ENCODE measurements at regions not wholly inside any gene's neighbourhood (a gene's known extent, or its start where the extent isn't known, plus 50 kb on each side); places are given as distances from the start of the nearest gene placed in this dataset.
"Not testable (repeated sequence)": the region's sequence is repeated elsewhere in the genome, so short reads cannot be mapped to it uniquely, and the experiment has no call there.

GRCh38 chr6:101013612-101014195 is 132.6 kb upstream of the ASCC3 start:
- DNase-seq (ENCODE audit: low read depth): no peak

GRCh38 chr6:101015541-101015940 is 134.4 kb upstream of the ASCC3 start:
- no peak for DNase-seq (ENCODE audit: low read depth)

DNA sequence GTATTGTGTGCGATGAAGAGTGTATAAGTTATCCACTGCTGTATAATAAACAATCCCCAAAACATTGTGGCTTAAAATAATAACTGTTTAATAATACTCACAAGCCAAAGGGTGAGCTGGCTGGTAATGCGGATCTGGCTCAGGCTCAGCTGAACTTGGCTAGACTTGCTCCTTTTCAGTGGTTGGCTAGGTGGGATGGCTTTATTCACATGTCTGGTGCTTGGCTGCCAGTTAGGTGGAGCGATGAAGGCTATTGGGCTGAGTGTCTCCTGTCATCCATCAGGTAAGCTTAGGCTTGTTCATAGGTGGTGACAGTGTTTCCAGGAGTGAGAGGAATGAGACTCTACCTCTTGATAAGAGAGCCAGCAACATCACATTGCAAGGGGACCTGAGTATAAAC is 135.0 kb upstream of the ASCC3 start:
- DNase-seq (ENCODE audit: low read depth): no peak

DNA sequence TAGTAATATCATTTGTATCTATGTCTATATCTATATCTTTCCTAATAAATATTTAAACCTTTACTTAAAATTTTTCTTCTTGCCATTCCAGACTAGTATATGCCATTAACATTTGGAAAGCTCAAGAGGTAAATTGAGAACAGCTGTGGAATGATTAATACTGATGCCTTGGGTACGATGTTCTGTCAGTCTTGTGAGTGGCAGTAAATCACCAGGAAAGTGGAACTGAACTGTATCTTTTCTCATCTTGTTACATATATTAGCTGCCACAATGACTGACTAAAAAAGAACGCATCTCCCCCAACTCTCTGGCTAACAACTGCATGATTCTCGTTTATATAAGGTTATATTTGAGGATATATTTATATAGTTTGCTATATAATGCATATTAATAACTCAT is 137.0 kb upstream of the ASCC3 start:
- no peak for DNase-seq (ENCODE audit: low read depth)

- no peak for DNase-seq (ENCODE audit: low read depth)
These were observed 140.4 kb upstream of the ASCC3 start for GRCh38 chr6:101021504-101021903.

GRCh38 chr6:101042966-101043365 is 161.8 kb upstream of the ASCC3 start:
- DNase-seq (ENCODE audit: low read depth): no peak

- no peak for DNase-seq (ENCODE audit: low read depth)
These were observed 177.2 kb upstream of the ASCC3 start for GRCh38 chr6:101058296-101058695.

- no peak for DNase-seq (ENCODE audit: low read depth)
These were observed 185.4 kb upstream of the ASCC3 start for GRCh38 chr6:101066481-101066880.

- DNase-seq (ENCODE audit: low read depth): no peak
These were observed 188.2 kb upstream of the ASCC3 start for GRCh38 chr6:101069191-101069795.

- no peak for DNase-seq (ENCODE audit: low read depth)
These were observed 189.0 kb upstream of the ASCC3 start for GRCh38 chr6:101070044-101070608.

GRCh38 chr6:101077344-101077743 is 196.2 kb upstream of the ASCC3 start:
- no peak for DNase-seq (ENCODE audit: low read depth)

- DNase-seq (ENCODE audit: low read depth): no peak
These were observed 198.7 kb upstream of the ASCC3 start for GRCh38 chr6:101079696-101080270.

DNA sequence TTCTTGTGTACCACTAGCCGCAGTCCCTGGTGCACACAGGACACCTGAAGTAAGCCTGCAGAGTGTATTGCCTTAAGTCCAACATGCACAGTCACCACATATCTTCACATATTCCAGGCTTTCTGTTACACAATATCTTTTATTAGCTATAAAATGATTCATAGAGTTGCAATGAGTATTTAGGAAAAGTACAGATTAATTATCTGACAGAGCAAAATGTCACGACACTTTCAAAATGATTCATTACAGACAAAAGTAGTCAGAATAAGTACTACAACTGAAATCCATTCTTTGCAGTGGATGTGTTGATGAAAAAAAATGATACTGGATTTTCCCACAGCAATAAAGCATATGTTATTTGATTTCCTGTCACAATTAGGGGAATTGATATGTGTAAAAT is 199.5 kb upstream of the ASCC3 start:
- DNase-seq (ENCODE audit: low read depth): no peak

GRCh38 chr6:101083533-101084175 is 202.5 kb upstream of the ASCC3 start:
- DNase-seq (ENCODE audit: low read depth): no peak

DNA sequence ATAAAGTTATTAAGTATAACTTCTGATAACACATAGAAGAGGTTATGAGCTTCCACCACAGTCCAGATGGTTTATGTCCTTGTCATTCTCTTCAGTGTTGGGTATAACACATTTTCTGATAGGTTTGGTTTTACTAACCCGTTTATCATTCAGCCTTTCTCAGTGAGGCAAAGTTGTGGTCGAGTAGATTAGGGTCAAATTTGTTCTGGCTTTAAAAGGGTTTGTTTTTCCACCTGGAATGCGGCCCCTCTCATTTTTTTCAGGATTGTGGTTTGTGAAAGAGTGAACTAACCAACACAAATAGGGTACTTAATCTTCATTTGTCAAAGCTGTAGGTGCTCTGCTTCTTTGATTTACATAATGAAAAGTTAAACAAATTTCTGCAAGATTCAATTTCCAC is 204.2 kb upstream of the ASCC3 start:
- no peak for DNase-seq (ENCODE audit: low read depth)

GRCh38 chr6:101086473-101086872 is 205.3 kb upstream of the ASCC3 start:
- no peak for DNase-seq (ENCODE audit: low read depth)

- DNase-seq (ENCODE audit: low read depth): no peak
These were observed 207.5 kb upstream of the ASCC3 start for GRCh38 chr6:101088594-101088993.

GRCh38 chr6:101089640-101090039 is 208.5 kb upstream of the ASCC3 start:
- DNase-seq (ENCODE audit: low read depth): no peak

GRCh38 chr6:101090281-101090680 is 209.2 kb upstream of the ASCC3 start:
- DNase-seq (ENCODE audit: low read depth): no peak

DNA sequence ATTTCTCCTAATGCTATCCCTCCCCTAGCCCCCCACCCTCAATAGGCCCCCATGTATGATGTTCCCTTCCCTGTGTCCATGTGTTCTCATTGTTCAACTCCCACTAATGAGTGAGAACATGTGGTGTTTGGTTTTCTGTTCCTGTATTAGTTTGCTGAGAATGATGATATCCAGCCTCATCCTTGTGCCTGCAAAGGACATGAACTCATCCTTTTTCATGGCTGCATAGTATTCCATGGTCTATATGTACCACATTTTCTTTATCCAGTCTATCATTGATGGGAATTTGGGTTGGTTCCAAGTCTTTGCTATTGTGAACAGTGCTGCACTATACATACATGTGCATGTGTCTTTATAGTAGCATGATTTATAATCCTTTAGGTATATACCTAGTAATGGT is 217.5 kb upstream of the ASCC3 start:
- not testable (repeated sequence) for DNase-seq (ENCODE audit: low read depth)

DNA sequence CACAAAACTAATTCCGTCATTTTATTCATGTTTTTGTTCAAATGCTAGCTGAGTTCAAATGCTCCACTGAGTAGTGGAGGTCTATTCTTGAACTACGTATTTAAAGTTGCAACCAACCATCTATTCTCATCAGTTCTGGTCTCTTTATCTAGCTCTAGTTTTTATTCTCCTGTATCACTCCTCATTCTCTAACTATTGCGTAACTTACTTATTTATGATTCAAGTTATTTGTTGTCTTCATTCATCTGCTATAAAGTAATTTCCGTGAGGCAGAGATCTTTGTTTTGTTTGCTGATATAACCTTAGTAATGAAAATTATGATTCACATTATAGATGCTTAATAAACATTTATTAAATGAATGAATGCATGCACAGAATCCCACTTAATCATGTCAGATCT is 221.6 kb upstream of the ASCC3 start:
- DNase-seq (ENCODE audit: low read depth): no peak

DNA sequence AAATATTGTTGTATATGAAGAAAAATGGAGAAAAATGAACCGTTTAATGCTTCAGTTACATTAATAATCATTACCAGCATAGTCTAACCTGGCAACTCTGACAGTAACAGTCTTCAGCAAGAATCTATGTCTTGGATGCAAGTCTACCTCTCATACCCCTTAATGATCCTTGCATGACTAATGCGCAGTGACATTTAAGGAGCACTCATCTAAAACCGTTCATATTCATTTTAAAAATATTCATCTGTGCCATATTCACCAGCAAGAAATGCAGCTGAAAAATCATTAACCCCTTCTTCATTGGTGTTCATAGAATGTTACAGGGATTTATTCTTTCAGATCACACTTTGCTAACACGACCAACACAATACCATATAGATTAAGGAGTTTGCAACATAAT is 227.2 kb upstream of the ASCC3 start:
- DNase-seq (ENCODE audit: low read depth): no peak

DNA sequence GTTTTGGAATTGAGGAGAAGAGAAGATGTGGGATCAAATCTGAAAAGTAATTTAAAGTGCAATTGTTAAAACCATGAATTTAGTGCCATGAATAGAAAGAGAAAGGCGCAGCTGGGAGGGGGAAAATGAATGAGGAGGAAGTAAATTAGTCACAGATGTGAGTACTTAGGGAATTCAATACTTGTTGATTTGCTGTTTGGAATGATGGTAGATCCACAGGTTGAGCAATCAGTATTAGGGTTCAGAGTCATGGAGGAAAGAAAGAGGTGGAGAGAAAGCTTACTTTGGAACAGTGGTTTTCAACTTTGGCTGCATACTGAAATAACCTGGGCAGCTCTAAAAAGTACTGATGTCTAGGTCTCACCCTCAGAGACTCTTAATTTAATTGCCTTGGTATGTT is 229.7 kb upstream of the ASCC3 start:
- DNase-seq (ENCODE audit: low read depth): no peak
